Posterior vena cava (tissue), 2 donors: ENCODE measurements at regions not wholly inside any gene's neighbourhood (a gene's known extent, or its start where the extent isn't known, plus 50 kb on each side); places are given as distances from the start of the nearest gene placed in this dataset.
A peak's percentile ranks its signal among the peaks of the same experiment; 100 is the strongest.

Experiments
- DNase-seq: peaks from one replicate; pipeline ENCODE4 v3.0.0-alpha.2; 2020; ENCODE audit warnings: low spot score
- intact Hi-C, 2 donors: fragments of 100-400 bp; cut with DNase I; formaldehyde crosslinking; loops; one replicate each; pipeline versions ENCODE4 v1.14.1 to v1.14.2; 2022 to 2023
- donor health status: DM: yes; HTN: yes; CAD: no.
- donor health status: DM: yes; HTN: yes; CAD: no.

DNA sequence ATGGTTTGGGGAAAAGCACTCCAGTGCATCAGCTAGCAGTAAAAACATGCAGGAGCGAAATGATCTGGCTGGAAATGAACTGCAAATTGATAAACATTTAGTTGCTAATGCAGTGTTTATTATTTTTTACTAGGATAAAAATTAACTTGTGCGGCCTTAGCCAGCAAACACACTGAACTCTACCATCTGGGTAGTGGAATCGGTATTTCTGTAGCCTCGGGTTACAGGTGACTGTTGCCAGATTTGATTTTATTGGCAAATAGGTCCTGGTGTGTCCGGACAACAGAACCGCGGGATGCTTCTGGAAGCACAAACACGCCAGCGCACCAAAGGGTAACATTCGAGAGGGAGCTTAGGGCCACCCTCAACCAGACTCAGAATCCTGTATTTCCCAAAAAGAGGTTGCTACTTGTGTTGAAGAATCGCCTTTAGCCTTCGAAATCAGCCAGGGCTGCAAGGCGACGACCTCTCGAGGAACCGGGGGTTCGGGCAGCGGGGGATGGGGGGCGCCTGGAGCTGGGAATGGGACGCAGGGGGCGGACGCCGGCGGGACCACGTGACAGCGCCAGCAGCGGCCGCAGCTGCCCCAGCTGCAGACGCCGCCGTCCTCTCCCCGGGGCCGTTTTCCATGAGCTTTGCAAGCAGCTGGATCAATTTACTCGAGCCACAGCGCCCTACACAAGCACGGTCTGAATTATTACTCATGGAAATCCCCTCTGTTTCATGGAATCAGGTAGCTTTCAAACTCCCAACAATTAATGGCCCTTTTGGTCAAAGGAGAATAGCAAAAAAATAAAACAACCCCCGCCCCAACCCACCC is 158.8 kb downstream of the TOMM20 start:
- intact Hi-C loops = loop anchor here (5.0 to 10.0 kb wide), 2 partner anchors 42 to 465 kb away; no protein-coding TSS in a partner anchor
- peak; percentile 88 for DNase-seq

DNA sequence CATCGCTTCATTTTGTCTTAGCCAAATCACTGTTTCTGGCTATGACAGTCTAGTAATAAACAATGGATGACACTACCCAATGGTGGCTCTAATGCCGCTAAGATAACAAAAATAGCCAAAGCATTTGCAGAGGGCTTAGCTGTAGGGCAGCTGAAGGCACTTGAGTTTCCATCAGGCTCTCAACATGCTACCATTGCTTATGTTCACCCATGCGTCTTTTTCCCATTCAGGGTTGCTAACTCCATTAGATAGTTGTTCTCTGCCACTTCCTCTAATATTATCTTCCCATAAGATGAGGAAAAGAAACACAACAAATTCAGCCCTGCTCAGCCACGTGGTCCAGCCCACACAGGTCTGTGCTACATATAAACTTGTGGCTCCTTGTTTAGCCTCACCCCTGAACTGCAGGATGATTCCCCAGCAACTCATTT is 159.6 kb downstream of the TOMM20 start:
- no peak for DNase-seq
- intact Hi-C loops = loop anchor here in 1 of 2 donors (5.0 kb wide), 1 partner anchor 42 kb away; no protein-coding TSS in a partner anchor

DNA sequence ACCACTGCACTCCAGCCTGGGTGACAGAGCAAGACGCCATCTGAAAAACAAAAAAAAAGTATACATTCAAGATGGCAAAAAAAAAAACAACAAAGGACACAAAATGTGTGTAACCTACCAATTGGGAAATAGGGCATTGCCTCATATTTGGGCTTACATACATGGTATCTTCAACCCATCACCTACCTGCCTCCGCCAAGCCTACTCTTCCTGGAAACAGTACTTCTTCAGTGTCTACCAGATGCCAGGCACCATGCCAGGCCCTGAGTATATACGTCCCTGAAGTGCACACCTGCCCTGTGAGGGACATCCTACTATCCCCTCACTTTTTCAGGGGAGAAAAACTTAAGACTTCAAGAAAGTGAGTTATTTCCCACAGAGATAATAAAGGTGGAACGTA is 160.2 kb downstream of the TOMM20 start:
- intact Hi-C loops = loop anchor here in 1 of 2 donors (5.0 kb wide), 1 partner anchor 41 kb away; no protein-coding TSS in a partner anchor
- DNase-seq = no peak

GRCh38 chr1:234967121-234967520 is 161.5 kb downstream of the TOMM20 start:
- intact Hi-C loops = loop anchor here in 1 of 2 donors (5.0 kb wide), 1 partner anchor 40 kb away; no protein-coding TSS in a partner anchor
- no peak for DNase-seq

GRCh38 chr1:234965111-234965510 is 163.5 kb downstream of the TOMM20 start:
- no peak for DNase-seq
- intact Hi-C loops = loop anchor here in 1 of 2 donors (5.0 kb wide), 1 partner anchor 38 kb away; no protein-coding TSS in a partner anchor

- intact Hi-C loops = no loop called here
- no peak for DNase-seq
Observed at GRCh38 chr1:234963904-234964702, 164.5 kb downstream of the TOMM20 start.

- peak; percentile 96 for DNase-seq
- intact Hi-C loops = no loop called here
Observed at GRCh38 chr1:234963180-234963903, 165.3 kb downstream of the TOMM20 start.

GRCh38 chr1:234962340-234962989 is 166.2 kb downstream of the TOMM20 start:
- intact Hi-C loops = no loop called here

GRCh38 chr1:234961456-234962339 is 166.9 kb downstream of the TOMM20 start:
- intact Hi-C loops = no loop called here
- DNase-seq = no peak

More at GRCh38 chr1:234962340-234962989, 166.2 kb downstream of the TOMM20 start:
- DNase-seq = peak; percentile 89

DNA sequence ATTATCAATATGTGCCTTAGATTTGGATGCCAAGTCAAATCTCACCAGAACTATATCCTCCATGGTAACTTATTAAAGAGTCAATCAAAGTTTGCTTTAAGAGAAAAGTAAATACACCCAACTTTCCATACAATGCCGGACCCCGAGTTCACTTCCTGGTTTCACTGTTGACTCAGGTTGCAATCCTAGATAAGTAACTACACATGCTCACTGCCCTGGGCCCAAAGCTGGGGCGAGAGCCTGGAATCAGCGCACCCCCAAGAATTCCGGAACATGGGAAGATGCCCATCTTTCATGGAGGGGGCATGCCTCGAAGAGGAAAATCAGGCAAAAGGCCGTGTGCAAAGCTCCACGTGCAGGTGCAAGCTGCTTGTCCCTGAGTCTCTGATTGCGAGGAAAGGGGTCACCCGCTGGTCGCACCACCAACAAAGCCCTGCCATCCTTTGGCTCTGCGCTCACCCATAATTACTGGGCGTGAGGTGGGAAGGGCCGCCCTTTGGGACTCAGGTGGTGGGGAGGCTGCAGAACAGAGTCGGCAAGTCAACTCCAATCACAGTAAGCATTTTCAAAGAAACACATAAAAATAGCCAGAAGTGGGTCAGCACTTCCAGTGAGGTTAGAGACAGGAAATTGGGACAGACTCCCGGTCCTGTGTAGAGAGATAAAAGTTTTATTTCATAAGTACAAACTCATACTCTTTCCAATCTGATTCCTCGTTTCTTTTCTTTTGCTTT is 167.7 kb downstream of the TOMM20 start:
- no peak for DNase-seq
- intact Hi-C loops = no loop called here

DNA sequence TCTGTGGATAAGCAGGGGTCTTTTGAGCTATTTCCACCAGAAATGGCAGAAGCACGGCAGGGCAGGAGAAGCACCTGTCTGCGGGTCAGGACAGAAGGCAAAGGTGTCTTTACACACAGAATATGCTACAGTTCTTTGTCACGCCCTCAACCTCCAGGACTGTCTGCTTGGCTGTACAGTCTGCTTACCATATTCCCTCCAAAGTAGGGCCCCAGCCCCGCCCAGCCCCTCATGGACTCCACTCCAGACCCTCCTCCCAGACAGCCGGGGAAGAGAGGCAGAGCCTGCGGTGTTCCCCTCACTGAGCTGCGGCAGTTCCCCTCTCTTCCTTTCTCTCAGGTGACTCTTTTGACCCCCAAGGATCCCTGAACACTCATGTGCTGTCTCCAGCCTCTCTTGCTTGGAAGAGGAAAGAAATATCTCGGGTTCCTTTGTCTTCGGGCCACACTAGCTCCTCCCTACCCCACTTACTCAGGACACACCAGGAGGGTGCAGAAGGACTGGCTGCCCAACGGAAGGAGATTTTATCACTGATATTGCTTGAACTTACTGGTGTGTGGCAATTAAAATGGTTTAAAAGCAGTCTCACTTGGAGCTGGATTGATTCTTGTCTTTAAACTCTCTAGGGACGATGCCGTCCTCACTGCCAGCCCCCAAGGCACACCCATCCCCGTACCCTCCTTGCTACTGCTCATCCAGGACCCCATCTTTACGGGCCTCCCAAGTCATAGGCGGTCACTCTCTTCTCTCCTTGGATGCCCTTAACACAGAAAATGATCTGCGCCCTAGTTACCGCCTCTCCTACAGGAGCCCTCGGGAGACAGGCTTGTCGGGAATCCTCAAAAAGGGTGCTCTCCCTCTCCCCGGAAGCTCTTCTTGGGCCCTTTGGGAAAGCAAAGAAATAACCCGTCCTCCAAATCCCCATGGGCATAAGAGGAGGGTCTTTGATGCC is 169.7 kb downstream of the TOMM20 start:
- DNase-seq = no peak
- intact Hi-C loops = no loop called here

GRCh38 chr1:234958066-234958705 is 170.5 kb downstream of the TOMM20 start:
- no peak for DNase-seq
- intact Hi-C loops = no loop called here

DNA sequence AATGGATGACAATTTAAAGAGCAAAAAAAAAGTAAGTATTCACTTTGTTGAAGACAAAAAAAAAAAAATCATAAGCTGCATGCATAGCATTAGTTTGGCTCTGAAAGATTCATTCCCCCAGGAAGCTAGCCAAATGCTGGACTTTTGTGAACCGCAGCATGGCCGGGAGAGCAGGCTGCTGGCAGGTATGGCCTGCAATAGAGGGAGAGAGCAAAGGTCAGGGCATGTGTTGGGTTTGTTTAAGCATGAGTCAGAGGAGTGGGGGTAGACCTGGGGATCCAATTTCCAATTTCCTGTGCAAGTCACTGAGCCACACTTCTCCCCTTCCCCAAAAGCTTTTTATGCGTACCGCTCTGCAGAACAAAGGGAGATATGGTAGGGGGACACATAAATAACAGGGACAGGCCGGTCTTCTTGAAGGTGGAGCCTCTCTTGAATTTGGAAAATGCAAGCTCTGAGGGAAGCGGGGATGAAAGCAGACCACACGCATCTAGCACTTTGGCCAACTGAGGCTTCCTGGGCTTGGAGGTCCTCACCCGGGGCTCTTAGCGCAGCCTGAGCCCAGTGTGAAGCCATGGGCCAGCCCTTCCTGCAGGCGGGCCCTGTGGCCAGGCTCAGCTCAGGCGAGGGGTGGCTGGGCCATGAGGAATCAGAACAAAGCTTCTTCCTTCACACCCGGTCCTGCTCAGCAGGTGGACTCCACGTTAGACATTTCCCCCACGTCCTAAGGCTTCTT is 171.1 kb downstream of the TOMM20 start:
- no peak for DNase-seq
- intact Hi-C loops = no loop called here

GRCh38 chr1:234956821-234957329 is 171.8 kb downstream of the TOMM20 start:
- DNase-seq = no peak
- intact Hi-C loops = no loop called here
